ENCODE measurements at regions not wholly inside any gene's neighbourhood (a gene's known extent, or its start where the extent isn't known, plus 50 kb on each side); places are given as distances from the start of the nearest gene placed in this dataset.

DNA sequence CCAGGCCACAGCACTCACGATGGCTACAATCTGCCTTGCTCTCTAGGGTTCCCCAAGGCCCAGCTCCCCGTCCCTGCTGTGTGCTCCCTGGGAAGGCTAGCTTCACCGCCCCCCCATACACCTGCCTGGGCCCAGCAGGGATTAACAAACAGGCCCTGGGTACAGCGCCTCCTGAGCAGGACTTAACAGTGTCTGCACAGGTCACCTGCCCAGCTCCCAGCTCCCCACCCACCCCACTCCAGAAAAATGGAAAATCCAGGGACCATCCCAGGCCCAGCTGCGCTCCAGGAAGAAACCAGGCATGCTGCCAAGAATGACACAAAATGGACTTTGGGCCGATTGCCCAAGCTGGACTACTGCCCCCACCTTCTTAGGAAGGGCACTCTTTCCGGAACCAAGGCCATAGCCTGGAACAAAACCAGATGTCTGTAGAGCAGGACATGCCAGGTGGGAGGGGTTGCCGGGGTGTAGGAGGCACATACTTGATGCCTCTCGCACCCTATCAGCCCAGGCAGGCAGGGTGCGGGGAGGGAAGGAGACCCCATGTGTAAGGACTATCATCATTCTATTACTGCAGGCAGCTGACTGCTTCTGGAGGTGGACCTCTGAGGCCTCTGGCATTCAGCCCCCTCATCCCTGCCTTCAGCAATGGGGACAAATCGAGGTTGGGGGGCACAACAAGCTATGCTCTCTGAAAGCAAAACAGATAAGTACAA is 104.9 kb downstream of the SNX5 start (continued):
- TF ChIP-seq ZNF225 (CRISPR knock-in tag; IDR thresholded peaks at IDR 0.05) (0 out of 2 replicates have a peak, but pooled peaks have one; percentile 13), MBNL3 (CRISPR knock-in tag; conservative IDR thresholded peaks at IDR 0.05) (no peak), KAT2B (IDR thresholded peaks at IDR 0.05; ENCODE audit: borderline replicate concordance, low read depth, low read length) (no peak), ZNF441 (CRISPR knock-in tag; IDR thresholded peaks at IDR 0.05; ENCODE audit: borderline replicate concordance) (peak; percentile 91; the same call in 1 of the 2 replicates), MAFK (conservative IDR thresholded peaks at IDR 0.05 in 1 of 2, IDR thresholded peaks at IDR 0.05 in 1 of 2; ENCODE audit: low read length in 2 of 2) (peak in 1 of 2 experiments; percentile 25; a peak in 1 of 4 replicates), RORA (CRISPR knock-in tag; IDR thresholded peaks at IDR 0.05) (no peak), ZNF260 (CRISPR knock-in tag; IDR thresholded peaks at IDR 0.05; ENCODE audit: borderline replicate concordance, low read depth) (no peak), HCFC1 (IDR thresholded peaks at IDR 0.05; ENCODE audit: low read depth, low read length) (peak; percentile 19; the same call in 1 of the 2 replicates), ZC3H4 (CRISPR knock-in tag; IDR thresholded peaks at IDR 0.05; ENCODE audit: borderline replicate concordance) (no peak; the same call in 1 of the 2 replicates), ZNF770 (CRISPR knock-in tag; IDR thresholded peaks at IDR 0.05) (peak; percentile 54; the same call in 1 of the 2 replicates), RARG (CRISPR knock-in tag; IDR thresholded peaks at IDR 0.05; ENCODE audit: low read depth) (peak; percentile 63; the same call in 1 of the 2 replicates), THRA (CRISPR knock-in tag; IDR thresholded peaks at IDR 0.05; ENCODE audit: borderline replicate concordance) (peak; percentile 97), ZNF550 (CRISPR knock-in tag; IDR thresholded peaks at IDR 0.05; ENCODE audit: borderline replicate concordance) (no peak; the same call in 1 of the 2 replicates), MIER3 (CRISPR knock-in tag; IDR thresholded peaks at IDR 0.05; ENCODE audit: borderline replicate concordance) (peak; percentile 100), ZNF879 (CRISPR knock-in tag; IDR thresholded peaks at IDR 0.05) (no peak), ZNF800 (CRISPR knock-in tag; IDR thresholded peaks at IDR 0.05) (peak; percentile 83), NFIC (IDR thresholded peaks at IDR 0.05; ENCODE audit: low read length) (peak; percentile 99), RAD21 (CRISPR knock-in tag; IDR thresholded peaks at IDR 0.05) (peak; percentile 82), ETV5 (CRISPR knock-in tag; IDR thresholded peaks at IDR 0.05; ENCODE audit: borderline replicate concordance) (peak; percentile 100), ZNF639 (CRISPR knock-in tag; conservative IDR thresholded peaks at IDR 0.05) (peak; percentile 87; the same call in 1 of the 2 replicates)
- TF ChIP-seq, protein P1, sequence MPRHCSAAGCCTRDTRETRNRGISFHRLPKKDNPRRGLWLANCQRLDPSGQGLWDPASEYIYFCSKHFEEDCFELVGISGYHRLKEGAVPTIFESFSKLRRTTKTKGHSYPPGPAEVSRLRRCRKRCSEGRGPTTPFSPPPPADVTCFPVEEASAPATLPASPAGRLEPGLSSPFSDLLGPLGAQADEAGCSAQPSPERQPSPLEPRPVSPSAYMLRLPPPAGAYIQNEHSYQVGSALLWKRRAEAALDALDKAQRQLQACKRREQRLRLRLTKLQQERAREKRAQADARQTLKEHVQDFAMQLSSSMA (CRISPR knock-in tag; IDR thresholded peaks at IDR 0.05) = peak; percentile 65; the same call in 1 of the 2 replicates

All from HepG2 (cell line).